Liver (tissue), 8 donors: ENCODE measurements at regions not wholly inside any gene's neighbourhood (a gene's known extent, or its start where the extent isn't known, plus 50 kb on each side); places are given as distances from the start of the nearest gene placed in this dataset.

Experiments used
- DNase-seq: peaks from one replicate; pipeline ENCODE4 v3.0.0-alpha.2; 2017; ENCODE audit warnings: low spot score
- H3K27ac ChIP-seq, 2 donors: one replicate each; pipeline ENCODE4 v1.7.0; 2013; ENCODE audit warnings: inconsistent platforms in 2 of 2, low read length in 2 of 2, control low read depth in 1 of 2, low read depth in 1 of 2, mild to moderate bottlenecking in 1 of 2
- H3K27me3 ChIP-seq, 4 donors: one replicate each; pipeline versions ENCODE4 v1.6.1 to v1.7.0; 2013; ENCODE audit warnings: low read length in 3 of 4, inconsistent platforms in 1 of 4, mild to moderate bottlenecking in 1 of 4, moderate library complexity in 1 of 4; ENCODE audit not compliant: control insufficient read depth in 4 of 4, insufficient read depth in 4 of 4
- H3K36me3 ChIP-seq, 4 donors: one replicate each; pipeline versions ENCODE4 v1.6.1 to v1.7.0; 2013; ENCODE audit warnings: low read length in 3 of 4, mild to moderate bottlenecking in 3 of 4, low read depth in 1 of 4, moderate library complexity in 1 of 4; ENCODE audit not compliant: control insufficient read depth in 4 of 4, insufficient read depth in 3 of 4
- H3K4me1 ChIP-seq, 4 donors: one replicate each; pipeline versions ENCODE4 v1.6.1 to v1.7.0; 2013; ENCODE audit warnings: low read length in 3 of 4, mild to moderate bottlenecking in 3 of 4, moderate library complexity in 1 of 4; ENCODE audit not compliant: control insufficient read depth in 4 of 4, insufficient read depth in 4 of 4
- H3K4me3 ChIP-seq, 3 donors: one replicate each; pipeline versions ENCODE4 v1.6.1 to v1.7.0; 2013; ENCODE audit warnings: low read length in 3 of 3, control low read depth in 1 of 3, low read depth in 1 of 3, mild to moderate bottlenecking in 1 of 3
- H3K9ac ChIP-seq, 2 donors: one replicate each; pipeline ENCODE4 v1.7.0; 2013; ENCODE audit warnings: low read length in 2 of 2, mild to moderate bottlenecking in 2 of 2, moderate library complexity in 2 of 2, control low read depth in 1 of 2, low read depth in 1 of 2
- H3K9me3 ChIP-seq, 4 donors: one replicate each; pipeline versions ENCODE4 v1.6.1 to v1.7.0; 2013; ENCODE audit warnings: low read length in 3 of 4; ENCODE audit not compliant: control insufficient read depth in 4 of 4
- ATF3 ChIP-seq: IDR thresholded peaks from 2 replicates; pipeline ENCODE4 v1.6.1; 2016; ENCODE audit warnings: antibody characterized with exemption
- CTCF ChIP-seq: fragments of 150-350 bp; IDR thresholded peaks from 2 replicates; pipeline ENCODE4 v1.5.1; 2017; ENCODE audit warnings: improper control_type of control experiment, low read depth, low read length; ENCODE audit not compliant: missing input control
- EGR1 ChIP-seq, 2 donors: IDR thresholded peaks; 2 replicates each; pipeline ENCODE4 v1.6.1; 2016 to 2018; ENCODE audit warnings: antibody characterized with exemption in 2 of 2, low read depth in 2 of 2
- FOXA1 ChIP-seq: IDR thresholded peaks from 2 replicates; pipeline ENCODE4 v1.6.1; 2016; ENCODE audit warnings: antibody characterized with exemption
- FOXA2 ChIP-seq: IDR thresholded peaks from 2 replicates; pipeline ENCODE4 v1.6.1; 2016; ENCODE audit warnings: antibody characterized with exemption
- GABPA ChIP-seq, 2 donors: IDR thresholded peaks in 1 of 2; conservative IDR thresholded peaks in 1 of 2; 2 replicates each; pipeline ENCODE4 v1.6.1; 2016; ENCODE audit warnings: antibody characterized with exemption in 2 of 2, mild to moderate bottlenecking in 1 of 2, moderate library complexity in 1 of 2
- HNF4A ChIP-seq, 2 donors: conservative IDR thresholded peaks; 2 replicates each; pipeline ENCODE4 v1.6.1; 2016; ENCODE audit warnings: antibody characterized with exemption in 2 of 2, mild to moderate bottlenecking in 2 of 2
- HNF4G ChIP-seq: IDR thresholded peaks from 2 replicates; pipeline ENCODE4 v1.6.1; 2016; ENCODE audit warnings: antibody characterized with exemption
- JUND ChIP-seq, 2 donors: IDR thresholded peaks; 2 replicates each; pipeline ENCODE4 v1.6.1; 2016; ENCODE audit warnings: antibody characterized with exemption in 2 of 2
- MAX ChIP-seq: IDR thresholded peaks from 2 replicates; pipeline ENCODE4 v1.6.1; 2016; ENCODE audit warnings: antibody characterized with exemption
- NR2F2 ChIP-seq: IDR thresholded peaks from 2 replicates; pipeline ENCODE4 v1.6.1; 2016; ENCODE audit warnings: antibody characterized with exemption
- RAD21 ChIP-seq, 2 donors: IDR thresholded peaks; 2 replicates each; pipeline ENCODE4 v1.6.1; 2016; ENCODE audit warnings: antibody characterized with exemption in 2 of 2, mild to moderate bottlenecking in 2 of 2
- REST ChIP-seq: IDR thresholded peaks from 2 replicates; pipeline ENCODE4 v1.6.1; 2016; ENCODE audit warnings: antibody characterized with exemption, mild to moderate bottlenecking
- RXRA ChIP-seq, 2 donors: IDR thresholded peaks; 2 replicates each; pipeline ENCODE4 v1.6.1; 2017 to 2018; ENCODE audit warnings: antibody characterized with exemption in 2 of 2, mild to moderate bottlenecking in 1 of 2
- TAF1 ChIP-seq: conservative IDR thresholded peaks from 2 replicates; pipeline ENCODE4 v1.6.1; 2016; ENCODE audit warnings: antibody characterized with exemption, mild to moderate bottlenecking
- ZBTB33 ChIP-seq: IDR thresholded peaks from 2 replicates; pipeline ENCODE4 v1.6.1; 2016; ENCODE audit warnings: antibody characterized with exemption
- WGBS: extraction: QIAGEN DNeasy Blood & Tissue Kit; methylation state at CpG from one replicate; pipeline ENCODE4 v1.1.7; 2013; 5-methylcytosine and 5-hydroxymethylcytosine counted together
- donor health status: healthy.
- donor health status: healthy.
- donor health status: healthy.
- donor health status: healthy.
- donor health status: healthy.

GRCh38 chr6:19892260-19892659, 55.1 kb downstream of the ID4 start:
- TF ChIP-seq MAX (no peak), GABPA (IDR thresholded peaks at IDR 0.05 in 1 of 2, conservative IDR thresholded peaks at IDR 0.05 in 1 of 2) (no peak), FOXA1 (no peak), HNF4A (conservative IDR thresholded peaks at IDR 0.05) (no peak), HNF4G (no peak), CTCF (no peak), ATF3 (no peak), RXRA (IDR thresholded peaks at IDR 0.05) (no peak), NR2F2 (no peak), TAF1 (no peak), FOXA2 (no peak), ZBTB33 (no peak), REST (no peak), RAD21 (IDR thresholded peaks at IDR 0.05) (no peak), EGR1 (IDR thresholded peaks at IDR 0.05; ENCODE audit: low read depth in 2 of 2) (no peak), JUND (IDR thresholded peaks at IDR 0.05) (no peak)

More at GRCh38 chr6:19892260-19892659, 55.1 kb downstream of the ID4 start:
- no peaks in the 10 kb centered on the region for H3K9me3 ChIP-seq
- 92% methylated on average over 9 of the region's 9 CpGs for whole genome bisulfite sequencing
- H3K4me1 ChIP-seq = no peaks in the 10 kb centered on the region
- no peak overlapping the region for H3K4me3 ChIP-seq
- no peaks in the 10 kb centered on the region for H3K27me3 ChIP-seq
- H3K27ac ChIP-seq = no peak overlapping the region
- no peak overlapping the region for H3K9ac ChIP-seq
- no peaks in the 10 kb centered on the region for H3K36me3 ChIP-seq
- DNase-seq = no peak
